ENCODE measurements at regions not wholly inside any gene's neighbourhood (a gene's known extent, or its start where the extent isn't known, plus 50 kb on each side); places are given as distances from the start of the nearest gene placed in this dataset.

- TF ChIP-seq, protein P1, sequence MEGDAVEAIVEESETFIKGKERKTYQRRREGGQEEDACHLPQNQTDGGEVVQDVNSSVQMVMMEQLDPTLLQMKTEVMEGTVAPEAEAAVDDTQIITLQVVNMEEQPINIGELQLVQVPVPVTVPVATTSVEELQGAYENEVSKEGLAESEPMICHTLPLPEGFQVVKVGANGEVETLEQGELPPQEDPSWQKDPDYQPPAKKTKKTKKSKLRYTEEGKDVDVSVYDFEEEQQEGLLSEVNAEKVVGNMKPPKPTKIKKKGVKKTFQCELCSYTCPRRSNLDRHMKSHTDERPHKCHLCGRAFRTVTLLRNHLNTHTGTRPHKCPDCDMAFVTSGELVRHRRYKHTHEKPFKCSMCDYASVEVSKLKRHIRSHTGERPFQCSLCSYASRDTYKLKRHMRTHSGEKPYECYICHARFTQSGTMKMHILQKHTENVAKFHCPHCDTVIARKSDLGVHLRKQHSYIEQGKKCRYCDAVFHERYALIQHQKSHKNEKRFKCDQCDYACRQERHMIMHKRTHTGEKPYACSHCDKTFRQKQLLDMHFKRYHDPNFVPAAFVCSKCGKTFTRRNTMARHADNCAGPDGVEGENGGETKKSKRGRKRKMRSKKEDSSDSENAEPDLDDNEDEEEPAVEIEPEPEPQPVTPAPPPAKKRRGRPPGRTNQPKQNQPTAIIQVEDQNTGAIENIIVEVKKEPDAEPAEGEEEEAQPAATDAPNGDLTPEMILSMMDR (tag by site-specific recombination; IDR thresholded peaks at IDR 0.05): no peak
- no peak for TF ChIP-seq ZNF558 (tag by site-specific recombination; IDR thresholded peaks at IDR 0.05)
- TF ChIP-seq, protein P2, sequence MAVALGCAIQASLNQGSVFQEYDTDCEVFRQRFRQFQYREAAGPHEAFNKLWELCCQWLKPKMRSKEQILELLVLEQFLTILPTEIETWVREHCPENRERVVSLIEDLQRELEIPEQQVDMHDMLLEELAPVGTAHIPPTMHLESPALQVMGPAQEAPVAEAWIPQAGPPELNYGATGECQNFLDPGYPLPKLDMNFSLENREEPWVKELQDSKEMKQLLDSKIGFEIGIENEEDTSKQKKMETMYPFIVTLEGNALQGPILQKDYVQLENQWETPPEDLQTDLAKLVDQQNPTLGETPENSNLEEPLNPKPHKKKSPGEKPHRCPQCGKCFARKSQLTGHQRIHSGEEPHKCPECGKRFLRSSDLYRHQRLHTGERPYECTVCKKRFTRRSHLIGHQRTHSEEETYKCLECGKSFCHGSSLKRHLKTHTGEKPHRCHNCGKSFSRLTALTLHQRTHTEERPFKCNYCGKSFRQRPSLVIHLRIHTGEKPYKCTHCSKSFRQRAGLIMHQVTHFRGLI (tag by site-specific recombination; IDR thresholded peaks at IDR 0.05): no peak
- TF ChIP-seq, protein P3, sequence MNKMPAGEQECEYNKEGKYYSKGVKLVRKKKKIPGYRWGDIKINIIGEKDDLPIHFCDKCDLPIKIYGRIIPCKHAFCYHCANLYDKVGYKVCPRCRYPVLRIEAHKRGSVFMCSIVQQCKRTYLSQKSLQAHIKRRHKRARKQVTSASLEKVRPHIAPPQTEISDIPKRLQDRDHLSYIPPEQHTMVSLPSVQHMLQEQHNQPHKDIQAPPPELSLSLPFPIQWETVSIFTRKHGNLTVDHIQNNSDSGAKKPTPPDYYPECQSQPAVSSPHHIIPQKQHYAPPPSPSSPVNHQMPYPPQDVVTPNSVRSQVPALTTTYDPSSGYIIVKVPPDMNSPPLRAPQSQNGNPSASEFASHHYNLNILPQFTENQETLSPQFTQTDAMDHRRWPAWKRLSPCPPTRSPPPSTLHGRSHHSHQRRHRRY (tag by site-specific recombination; IDR thresholded peaks at IDR 0.05): no peak
- TF ChIP-seq BCL11A (tag by site-specific recombination; IDR thresholded peaks at IDR 0.05; ENCODE audit: low read depth): no peak
- TF ChIP-seq IKZF3 (tag by site-specific recombination; IDR thresholded peaks at IDR 0.05): no peak
- no peak for TF ChIP-seq ZSCAN18 (tag by site-specific recombination; IDR thresholded peaks at IDR 0.05)
- no peak for TF ChIP-seq ZNF416 (tag by site-specific recombination; IDR thresholded peaks at IDR 0.05)
- TF ChIP-seq ZNF302 (tag by site-specific recombination; IDR thresholded peaks at IDR 0.05; ENCODE audit: low read depth): no peak
- TF ChIP-seq ZNF202 (tag by site-specific recombination; IDR thresholded peaks at IDR 0.05; ENCODE audit: borderline replicate concordance): no peak
Measured at GRCh38 chrX:2596555-2597255, 94.4 kb upstream of the CD99 start (continued).

DNA sequence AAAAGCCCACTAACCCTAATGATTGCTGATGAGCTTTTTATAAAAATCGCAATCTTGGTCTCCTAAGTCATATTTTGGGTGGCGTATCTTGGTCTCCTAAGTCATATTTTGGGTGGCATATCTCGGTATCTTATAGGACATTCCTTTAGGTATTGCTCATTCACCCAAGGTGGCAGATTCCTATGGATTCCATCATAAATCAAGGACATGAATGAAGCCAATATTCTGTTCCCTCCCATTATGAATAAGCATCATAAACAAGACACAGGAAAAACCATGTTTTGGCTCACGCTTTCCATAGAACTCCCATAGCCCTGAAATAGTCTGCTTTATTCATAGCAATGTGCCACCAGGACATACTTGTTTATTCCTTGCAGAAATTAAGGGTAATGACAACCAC is 95.0 kb upstream of the CD99 start:
- POLR2A ChIA-PET: no interaction called here
- peaks cover 0 to 7% of the 10 kb centered on the region in 2 experiments; a peak in 1 of 3 replicates for H3K36me3 ChIP-seq (ENCODE audit: control insufficient read depth in 2 of 2, insufficient read depth in 1 of 2, low read length in 2 of 2)
- peaks cover 4% of the 10 kb centered on the region; the same call in 1 of the 2 replicates for H3K4me1 ChIP-seq (ENCODE audit: control insufficient read depth, insufficient read depth, low read length)
- no peaks in the 10 kb centered on the region for H3K9me3 ChIP-seq (ENCODE audit: control insufficient read depth, insufficient read depth, low read depth, low read length)
- no peak overlapping the region for H3K4me3 ChIP-seq (ENCODE audit: low read depth, low read length)
- H3K27ac ChIP-seq (ENCODE audit: extremely low read depth, low read depth, low read length): no peak overlapping the region
- CTCF ChIA-PET: no interaction called here
- no peak for TF ChIP-seq ZNF521 (tag by site-specific recombination; IDR thresholded peaks at IDR 0.05)

GRCh38 chrX:2595258-2595657 is 94.5 kb upstream of the DHRSX start:
- CTCF ChIA-PET: no interaction called here
- peaks cover 0 to under 1% of the 10 kb centered on the region in 2 experiments; a peak in 1 of 3 replicates for H3K36me3 ChIP-seq (ENCODE audit: control insufficient read depth in 2 of 2, insufficient read depth in 1 of 2, low read length in 2 of 2)
- no peaks in the 10 kb centered on the region for H3K9me3 ChIP-seq (ENCODE audit: control insufficient read depth, insufficient read depth, low read depth, low read length)
- H3K4me3 ChIP-seq (ENCODE audit: low read depth, low read length): no peak overlapping the region
- H3K4me1 ChIP-seq (ENCODE audit: control insufficient read depth, insufficient read depth, low read length): peaks cover 4% of the 10 kb centered on the region; the same call in 1 of the 2 replicates
- H3K27ac ChIP-seq (ENCODE audit: extremely low read depth, low read depth, low read length): no peak overlapping the region
- POLR2A ChIA-PET: no interaction called here
- no peak for TF ChIP-seq ZNF792 (tag by site-specific recombination; IDR thresholded peaks at IDR 0.05)
- TF ChIP-seq ZFP3 (tag by site-specific recombination; IDR thresholded peaks at IDR 0.05; ENCODE audit: low read depth): no peak

GRCh38 chrX:2594491-2594890 is 93.7 kb upstream of the DHRSX start:
- TF ChIP-seq ZNF133 (tag by site-specific recombination; IDR thresholded peaks at IDR 0.05) (no peak), ZNF792 (tag by site-specific recombination; IDR thresholded peaks at IDR 0.05) (no peak), ZNF837 (tag by site-specific recombination; IDR thresholded peaks at IDR 0.05) (no peak), ZNF174 (tag by site-specific recombination; IDR thresholded peaks at IDR 0.05) (no peak)
- TF ChIP-seq, protein P4, sequence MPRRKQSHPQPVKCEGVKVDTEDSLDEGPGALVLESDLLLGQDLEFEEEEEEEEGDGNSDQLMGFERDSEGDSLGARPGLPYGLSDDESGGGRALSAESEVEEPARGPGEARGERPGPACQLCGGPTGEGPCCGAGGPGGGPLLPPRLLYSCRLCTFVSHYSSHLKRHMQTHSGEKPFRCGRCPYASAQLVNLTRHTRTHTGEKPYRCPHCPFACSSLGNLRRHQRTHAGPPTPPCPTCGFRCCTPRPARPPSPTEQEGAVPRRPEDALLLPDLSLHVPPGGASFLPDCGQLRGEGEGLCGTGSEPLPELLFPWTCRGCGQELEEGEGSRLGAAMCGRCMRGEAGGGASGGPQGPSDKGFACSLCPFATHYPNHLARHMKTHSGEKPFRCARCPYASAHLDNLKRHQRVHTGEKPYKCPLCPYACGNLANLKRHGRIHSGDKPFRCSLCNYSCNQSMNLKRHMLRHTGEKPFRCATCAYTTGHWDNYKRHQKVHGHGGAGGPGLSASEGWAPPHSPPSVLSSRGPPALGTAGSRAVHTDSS (tag by site-specific recombination; IDR thresholded peaks at IDR 0.05): no peak
- no peaks in the 10 kb centered on the region for H3K9me3 ChIP-seq (ENCODE audit: control insufficient read depth, insufficient read depth, low read depth, low read length)
- ChIA-PET CTCF (no interaction called here), POLR2A (no interaction called here)
- no peak overlapping the region for H3K4me3 ChIP-seq (ENCODE audit: low read depth, low read length)
- peaks cover 4% of the 10 kb centered on the region; the same call in 1 of the 2 replicates for H3K4me1 ChIP-seq (ENCODE audit: control insufficient read depth, insufficient read depth, low read length)
- H3K27ac ChIP-seq (ENCODE audit: extremely low read depth, low read depth, low read length): no peak overlapping the region
- no peaks in the 10 kb centered on the region for H3K36me3 ChIP-seq (ENCODE audit: control insufficient read depth in 2 of 2, insufficient read depth in 1 of 2, low read length in 2 of 2)

All from HEK293 (cell line).